ENCODE measurements at regions not wholly inside any gene's neighbourhood (a gene's known extent, or its start where the extent isn't known, plus 50 kb on each side); places are given as distances from the start of the nearest gene placed in this dataset.

DNA sequence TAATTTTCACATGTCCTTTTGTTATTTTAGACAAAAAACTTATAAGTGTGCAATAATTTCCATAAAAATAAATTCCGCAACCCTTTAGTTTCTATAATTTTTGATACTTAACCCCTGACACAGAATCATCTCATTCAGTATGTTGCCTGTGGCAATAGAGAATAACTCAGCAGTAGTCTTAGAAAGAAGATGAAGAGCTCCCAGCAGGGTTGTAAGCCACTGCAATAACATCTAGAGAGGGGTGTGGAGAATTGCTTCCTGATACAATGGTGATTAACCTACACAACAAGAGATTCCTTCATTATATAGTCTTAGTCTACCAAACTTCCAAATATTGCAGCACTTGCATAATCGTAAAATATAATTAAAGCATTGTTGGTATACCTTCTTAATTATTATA, 118.9 kb downstream of the TMX3 start:
- TF ChIP-seq, protein P1, sequence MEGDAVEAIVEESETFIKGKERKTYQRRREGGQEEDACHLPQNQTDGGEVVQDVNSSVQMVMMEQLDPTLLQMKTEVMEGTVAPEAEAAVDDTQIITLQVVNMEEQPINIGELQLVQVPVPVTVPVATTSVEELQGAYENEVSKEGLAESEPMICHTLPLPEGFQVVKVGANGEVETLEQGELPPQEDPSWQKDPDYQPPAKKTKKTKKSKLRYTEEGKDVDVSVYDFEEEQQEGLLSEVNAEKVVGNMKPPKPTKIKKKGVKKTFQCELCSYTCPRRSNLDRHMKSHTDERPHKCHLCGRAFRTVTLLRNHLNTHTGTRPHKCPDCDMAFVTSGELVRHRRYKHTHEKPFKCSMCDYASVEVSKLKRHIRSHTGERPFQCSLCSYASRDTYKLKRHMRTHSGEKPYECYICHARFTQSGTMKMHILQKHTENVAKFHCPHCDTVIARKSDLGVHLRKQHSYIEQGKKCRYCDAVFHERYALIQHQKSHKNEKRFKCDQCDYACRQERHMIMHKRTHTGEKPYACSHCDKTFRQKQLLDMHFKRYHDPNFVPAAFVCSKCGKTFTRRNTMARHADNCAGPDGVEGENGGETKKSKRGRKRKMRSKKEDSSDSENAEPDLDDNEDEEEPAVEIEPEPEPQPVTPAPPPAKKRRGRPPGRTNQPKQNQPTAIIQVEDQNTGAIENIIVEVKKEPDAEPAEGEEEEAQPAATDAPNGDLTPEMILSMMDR (conservative IDR thresholded peaks at IDR 0.05), result no peak
- no peak for TF ChIP-seq ZFX (IDR thresholded peaks at IDR 0.05)

Data from C4-2B (cell line).